Cardiac septum (tissue), 1 donor: ENCODE measurements at regions not wholly inside any gene's neighbourhood (a gene's known extent, or its start where the extent isn't known, plus 50 kb on each side); places are given as distances from the start of the nearest gene placed in this dataset.
"Not testable (repeated sequence)": the region's sequence is repeated elsewhere in the genome, so short reads cannot be mapped to it uniquely, and the experiment has no call there.

Experiments
- DNase-seq: peaks from one replicate; pipeline ENCODE4 v3.0.0-alpha.2; 2020; ENCODE audit warnings: low spot score
- intact Hi-C: fragments of 100-400 bp; cut with DNase I; formaldehyde crosslinking; loops from one replicate; pipeline ENCODE4 v1.14.0; 2022
- donor health status: DM: no; HTN: no; CAD: no.

DNA sequence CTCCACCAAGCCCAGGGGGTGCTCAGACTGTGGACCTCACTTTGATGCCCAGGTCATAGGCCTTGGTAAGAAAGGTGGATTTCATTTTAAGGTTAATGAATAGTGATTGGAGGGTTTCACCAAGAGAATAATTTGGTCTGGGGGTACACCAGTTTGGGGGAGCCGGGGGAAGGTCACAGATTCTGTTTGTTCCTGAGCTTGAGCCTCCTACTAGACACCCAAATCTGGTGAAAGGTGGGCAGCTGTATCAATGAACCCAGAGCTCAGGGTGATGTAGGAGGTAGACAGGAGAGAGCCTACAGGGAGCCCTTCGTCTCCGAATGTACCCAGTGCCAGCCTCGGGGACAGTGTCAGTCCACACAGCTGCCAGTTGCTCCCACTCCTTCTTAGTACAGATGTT, 63.7 kb upstream of the ATP12A start:
- DNase-seq = no peak
- intact Hi-C loops = no loop called here

- no peak for DNase-seq
- intact Hi-C loops = no loop called here
These were observed 62.8 kb upstream of the ATP12A start for GRCh38 chr13:24617256-24618010.

GRCh38 chr13:24618011-24618955, 61.9 kb upstream of the ATP12A start:
- intact Hi-C loops = no loop called here
- no peak for DNase-seq

DNA sequence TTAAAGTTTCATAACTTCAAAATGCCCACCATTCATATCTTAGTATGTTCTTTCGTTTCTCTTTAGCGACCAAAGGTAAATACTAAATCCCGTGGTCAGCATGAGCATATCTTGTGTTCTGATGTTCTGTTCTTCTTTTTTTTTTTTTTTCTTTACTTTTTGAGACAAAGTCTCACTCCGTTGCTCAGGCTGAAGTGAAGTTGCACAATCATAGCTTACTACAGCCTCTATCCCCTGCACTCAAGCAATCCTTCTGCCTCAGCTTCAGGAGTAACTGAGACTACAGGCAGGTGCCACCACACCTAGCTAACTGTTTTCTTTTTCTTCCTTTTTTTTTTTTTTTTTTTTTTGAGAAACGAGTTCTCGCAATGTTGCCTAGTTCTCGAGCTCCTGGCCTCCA, 60.9 kb upstream of the ATP12A start:
- intact Hi-C loops = no loop called here
- no peak for DNase-seq

- intact Hi-C loops, DNase-seq: not testable (repeated sequence)
These were observed 57.6 kb upstream of the ATP12A start for GRCh38 chr13:24622481-24623148.

GRCh38 chr13:24623149-24623665, 57.0 kb upstream of the ATP12A start:
- no peak for DNase-seq
- intact Hi-C loops = no loop called here

- intact Hi-C loops = no loop called here
- no peak for DNase-seq
These were observed 55.8 kb upstream of the ATP12A start for GRCh38 chr13:24624363-24624762.

DNA sequence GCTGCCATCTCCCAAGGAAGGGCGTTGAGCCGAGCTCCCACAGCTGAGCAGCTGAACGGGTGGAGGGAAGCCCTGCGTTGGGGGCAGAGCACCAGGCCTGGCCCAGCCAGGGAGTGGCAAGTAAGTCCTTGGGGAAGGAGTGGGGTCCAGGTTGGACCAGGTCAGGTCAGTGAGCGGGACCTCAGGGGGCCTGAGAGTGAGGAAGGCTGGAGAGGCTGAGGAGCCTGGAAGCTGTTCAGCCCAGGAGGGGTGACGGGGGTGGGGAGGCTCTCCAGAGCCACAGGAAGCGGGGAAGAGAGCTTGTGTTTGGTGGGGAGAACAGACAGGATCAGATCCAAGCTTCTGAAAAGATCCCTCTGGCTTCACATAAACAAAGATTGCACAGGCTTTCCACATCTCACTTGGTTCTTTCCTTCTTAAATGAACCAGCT, 55.4 kb upstream of the ATP12A start:
- intact Hi-C loops = no loop called here
- DNase-seq = no peak

GRCh38 chr13:24625331-24625731, 54.9 kb upstream of the ATP12A start:
- intact Hi-C loops = no loop called here
- no peak for DNase-seq

DNA sequence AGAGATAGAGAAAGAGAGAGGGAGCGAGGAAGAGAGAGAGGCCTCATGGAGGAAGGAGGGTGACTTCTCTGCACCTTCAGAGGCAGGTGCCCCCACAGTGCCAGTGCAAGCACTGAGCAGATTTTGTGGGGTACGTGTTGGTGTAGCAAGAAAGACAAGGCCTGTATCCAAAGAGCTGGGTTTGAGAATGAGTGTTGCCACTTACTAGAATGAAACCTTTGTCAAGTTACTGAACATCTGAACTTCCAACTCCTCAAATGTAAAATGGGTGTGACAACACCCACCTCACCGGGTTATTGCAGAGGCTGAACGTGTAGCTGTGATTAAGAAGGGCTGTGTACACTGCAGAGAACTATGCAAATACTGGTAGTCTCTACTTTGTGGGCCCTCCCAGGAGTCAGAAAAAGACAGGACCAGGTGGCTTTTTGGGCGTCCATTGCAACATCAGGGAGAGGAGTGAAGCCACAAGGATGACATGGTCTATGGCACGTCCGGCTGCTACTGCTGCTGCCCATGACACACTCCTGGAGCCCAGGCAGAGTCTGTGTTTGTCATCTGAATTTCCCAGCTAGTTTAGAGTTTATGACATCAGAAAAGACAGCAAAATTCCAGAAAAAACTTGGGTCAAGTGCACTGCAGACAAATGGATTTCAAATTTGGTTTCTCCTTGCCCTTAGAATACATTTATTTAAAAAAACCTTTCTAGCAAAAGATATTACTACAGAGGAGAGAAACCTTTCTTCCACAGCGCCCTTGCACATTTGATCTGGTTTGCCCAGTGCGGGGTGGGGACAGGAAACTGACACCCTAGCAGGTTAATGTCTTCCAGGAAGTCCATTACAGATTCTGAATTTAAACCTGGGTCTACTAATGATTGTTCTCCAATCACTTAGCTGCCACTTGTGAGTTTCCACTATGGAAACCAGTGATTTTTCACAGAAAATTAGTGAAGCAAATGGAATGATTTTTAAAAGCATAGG, 54.0 kb upstream of the ATP12A start:
- intact Hi-C loops = no loop called here
- DNase-seq = no peak

DNA sequence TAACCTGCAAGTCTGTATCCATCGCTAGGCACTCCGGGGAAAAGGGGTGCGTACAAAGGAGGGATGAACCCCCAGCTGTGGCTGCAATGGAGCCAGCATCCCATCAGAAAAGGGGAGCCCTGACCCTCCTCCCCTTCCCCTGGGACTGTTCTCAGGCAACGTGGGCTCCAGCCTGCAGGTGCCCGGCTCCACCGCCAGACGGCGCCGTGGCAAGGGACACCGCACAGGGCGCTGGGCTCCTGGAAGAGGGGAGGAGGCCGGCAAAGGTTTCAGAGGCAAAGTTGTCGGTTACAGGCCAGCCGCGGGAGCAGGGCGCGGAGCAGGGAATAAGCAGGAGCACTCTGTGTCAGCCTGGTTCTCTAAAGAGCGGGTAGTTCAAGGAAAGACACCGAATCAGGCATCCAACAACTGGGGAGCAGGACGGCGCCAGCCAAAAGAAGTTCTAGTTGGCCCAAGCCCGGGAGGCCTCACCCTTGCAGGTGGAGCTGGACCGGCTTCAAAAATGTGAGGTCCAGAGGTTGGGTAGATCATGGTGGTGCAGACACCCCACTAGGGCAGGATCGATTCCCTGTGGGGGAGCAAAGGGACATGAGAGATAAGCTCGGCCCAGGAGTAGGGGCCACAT, 53.0 kb upstream of the ATP12A start:
- DNase-seq = peak; percentile 71
- intact Hi-C loops = no loop called here

DNA sequence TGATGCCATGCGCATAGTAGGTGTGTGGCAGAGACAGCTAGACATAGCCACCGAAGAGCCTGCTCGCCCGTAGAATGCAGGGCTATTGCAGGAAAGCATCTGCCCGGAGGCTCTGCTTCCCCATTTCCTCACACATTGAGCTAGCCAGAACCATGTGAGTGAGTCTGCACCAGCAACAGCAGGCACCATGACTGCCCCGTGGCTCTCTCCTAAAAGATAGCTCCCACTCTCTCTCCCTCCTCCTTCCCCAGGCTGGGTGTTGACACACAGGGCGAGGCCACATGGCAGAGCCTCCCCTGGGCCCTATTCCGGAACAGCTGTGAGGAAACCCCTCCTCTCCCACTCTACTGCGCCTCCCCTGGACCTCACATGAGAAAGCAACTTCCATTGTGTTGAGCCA, 52.3 kb upstream of the ATP12A start:
- peak; percentile 69 for DNase-seq
- intact Hi-C loops = no loop called here

- intact Hi-C loops = no loop called here
- DNase-seq = no peak
These were observed 50.9 kb upstream of the ATP12A start for GRCh38 chr13:24629320-24629719.

DNA sequence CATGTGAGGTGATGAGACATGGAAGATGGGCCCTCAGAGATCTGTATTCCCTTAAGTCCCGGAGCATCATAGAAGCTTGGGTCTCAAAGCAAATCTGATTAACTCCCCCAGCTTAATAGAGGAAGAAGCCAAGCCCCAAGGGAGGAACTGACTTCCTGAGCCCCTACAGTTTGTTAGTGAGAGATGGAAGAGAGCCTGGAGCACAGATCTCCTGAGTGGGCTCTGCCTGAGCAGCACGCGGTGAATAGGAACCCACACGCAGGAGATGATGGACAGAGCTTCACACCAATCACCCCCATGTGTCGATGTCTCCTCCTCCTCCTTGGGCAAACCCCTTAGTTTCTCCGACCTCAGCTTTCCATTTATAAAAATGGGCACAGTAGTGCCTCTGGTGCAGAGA, 50.1 kb upstream of the ATP12A start:
- peak; percentile 27 for DNase-seq
- intact Hi-C loops = no loop called here
